ENCODE measurements at regions not wholly inside any gene's neighbourhood (a gene's known extent, or its start where the extent isn't known, plus 50 kb on each side); places are given as distances from the start of the nearest gene placed in this dataset.

- TF ChIP-seq POLR2A (IDR thresholded peaks at IDR 0.05; ENCODE audit: low read length) = no peak
- TF ChIP-seq GATA1 (IDR thresholded peaks at IDR 0.05; ENCODE audit: low read depth, low read length) = no peak
Measured at GRCh38 chr6:7048894-7049293, 58.9 kb upstream of the RREB1 start.
